Omental fat pad (tissue), 3 donors: ENCODE measurements at regions not wholly inside any gene's neighbourhood (a gene's known extent, or its start where the extent isn't known, plus 50 kb on each side); places are given as distances from the start of the nearest gene placed in this dataset.

Experiments used
- ATAC-seq: fragments of 150-250 bp; one replicate; pipeline ENCODE4 v1.9.1; 2016; ENCODE audit warnings: mild to moderate bottlenecking, moderate library complexity; ENCODE audit not compliant: low FRiP score
- DNase-seq: peaks from one replicate; pipeline ENCODE4 v3.0.0-alpha.2; 2019; ENCODE audit warnings: low spot score
- TF ChIP-seq, protein P1 (sequence below), 3 donors: fragments of 450-650 bp; IDR thresholded peaks; one replicate each; pipeline ENCODE4 v1.5.1; 2016 to 2017; ENCODE audit warnings: antibody characterized with exemption in 3 of 3, mild to moderate bottlenecking in 3 of 3, moderate library complexity in 2 of 3

DNA sequence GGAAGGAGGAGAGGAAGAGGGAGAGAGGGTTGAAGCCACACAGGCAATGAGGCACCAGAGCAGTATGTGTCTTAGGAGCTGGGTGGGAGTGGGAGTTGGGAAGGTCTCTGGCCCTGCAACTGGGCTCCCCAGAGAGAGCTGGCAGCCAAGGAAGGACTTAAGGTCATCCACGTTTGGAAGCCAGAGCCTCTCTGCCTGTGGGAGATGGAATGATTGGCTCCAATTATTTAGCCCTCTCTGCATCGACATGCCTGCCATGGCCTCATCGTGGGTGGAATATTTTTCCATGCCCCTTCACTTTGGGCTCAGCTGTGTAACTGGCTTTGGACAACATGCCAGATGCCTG lies 478.5 kb downstream of the RPS24 start:
- TF ChIP-seq, protein P1, sequence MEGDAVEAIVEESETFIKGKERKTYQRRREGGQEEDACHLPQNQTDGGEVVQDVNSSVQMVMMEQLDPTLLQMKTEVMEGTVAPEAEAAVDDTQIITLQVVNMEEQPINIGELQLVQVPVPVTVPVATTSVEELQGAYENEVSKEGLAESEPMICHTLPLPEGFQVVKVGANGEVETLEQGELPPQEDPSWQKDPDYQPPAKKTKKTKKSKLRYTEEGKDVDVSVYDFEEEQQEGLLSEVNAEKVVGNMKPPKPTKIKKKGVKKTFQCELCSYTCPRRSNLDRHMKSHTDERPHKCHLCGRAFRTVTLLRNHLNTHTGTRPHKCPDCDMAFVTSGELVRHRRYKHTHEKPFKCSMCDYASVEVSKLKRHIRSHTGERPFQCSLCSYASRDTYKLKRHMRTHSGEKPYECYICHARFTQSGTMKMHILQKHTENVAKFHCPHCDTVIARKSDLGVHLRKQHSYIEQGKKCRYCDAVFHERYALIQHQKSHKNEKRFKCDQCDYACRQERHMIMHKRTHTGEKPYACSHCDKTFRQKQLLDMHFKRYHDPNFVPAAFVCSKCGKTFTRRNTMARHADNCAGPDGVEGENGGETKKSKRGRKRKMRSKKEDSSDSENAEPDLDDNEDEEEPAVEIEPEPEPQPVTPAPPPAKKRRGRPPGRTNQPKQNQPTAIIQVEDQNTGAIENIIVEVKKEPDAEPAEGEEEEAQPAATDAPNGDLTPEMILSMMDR (IDR thresholded peaks at IDR 0.05) = no peak
- DNase-seq (no peak), ATAC-seq (no peak)

DNA sequence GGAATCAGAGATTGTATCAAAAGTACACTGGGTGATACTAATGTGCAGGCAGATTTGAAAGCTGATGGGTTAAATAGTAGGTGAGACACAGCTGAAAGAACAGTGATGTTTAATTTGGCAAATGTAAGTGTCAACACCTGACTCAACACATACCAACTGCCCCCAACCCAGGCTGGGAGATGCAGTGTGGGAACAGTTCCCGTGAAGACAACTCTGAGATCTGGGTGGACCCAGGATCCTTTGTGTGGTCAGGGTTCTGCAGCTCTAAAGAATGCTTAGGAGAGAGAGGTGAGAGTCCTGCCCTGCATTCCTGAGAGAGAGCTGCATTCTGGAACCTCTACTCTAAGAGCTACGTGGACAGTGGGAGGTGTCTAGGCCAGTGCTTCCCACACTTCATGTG lies 479.7 kb downstream of the RPS24 start:
- DNase-seq (no peak), ATAC-seq (no peak)
- TF ChIP-seq, protein P1 (IDR thresholded peaks at IDR 0.05) = no peak

DNA sequence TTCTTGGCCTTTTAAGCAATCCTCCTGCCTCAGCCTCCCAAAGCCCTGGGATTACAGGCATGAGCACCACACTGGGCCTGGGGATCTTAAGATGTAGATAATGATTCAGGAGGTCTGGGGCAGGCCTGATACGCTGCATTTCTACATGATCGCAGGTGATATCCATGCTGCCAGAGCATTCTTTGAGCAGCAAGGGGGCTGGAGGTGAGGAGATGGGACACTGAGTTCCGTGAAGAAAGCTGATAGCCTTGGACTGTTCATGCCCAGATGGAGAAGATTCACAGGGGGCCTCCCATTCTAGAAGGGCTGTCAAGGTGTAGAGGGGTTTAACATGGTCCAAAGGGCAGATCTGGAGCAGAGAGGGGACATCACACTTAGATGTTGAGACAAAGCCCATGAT lies 480.3 kb downstream of the RPS24 start:
- TF ChIP-seq, protein P1 (IDR thresholded peaks at IDR 0.05) = no peak
- ATAC-seq (no peak), DNase-seq (no peak)

DNA sequence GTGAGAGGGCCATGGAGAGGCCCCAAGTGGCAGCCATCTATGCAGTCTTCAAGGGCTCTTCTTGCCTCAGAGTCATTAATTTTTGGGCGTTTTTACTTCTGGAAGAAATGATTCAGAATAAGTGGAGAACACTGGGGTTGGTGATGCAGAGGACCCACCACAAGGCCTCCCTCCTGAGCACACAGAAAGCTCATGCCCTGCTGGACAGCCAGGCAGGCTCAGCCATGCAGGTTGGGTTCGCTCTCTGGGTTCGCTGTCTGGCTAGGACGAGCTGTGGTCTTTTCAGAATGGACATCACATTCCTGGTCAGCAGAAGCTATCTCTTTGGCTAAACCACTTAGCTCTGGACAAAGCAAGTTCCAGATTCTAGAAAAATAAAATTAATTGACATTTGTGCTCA lies 480.8 kb downstream of the RPS24 start:
- no peak for ATAC-seq
- no peak for DNase-seq
- TF ChIP-seq, protein P1 (IDR thresholded peaks at IDR 0.05) = no peak

DNA sequence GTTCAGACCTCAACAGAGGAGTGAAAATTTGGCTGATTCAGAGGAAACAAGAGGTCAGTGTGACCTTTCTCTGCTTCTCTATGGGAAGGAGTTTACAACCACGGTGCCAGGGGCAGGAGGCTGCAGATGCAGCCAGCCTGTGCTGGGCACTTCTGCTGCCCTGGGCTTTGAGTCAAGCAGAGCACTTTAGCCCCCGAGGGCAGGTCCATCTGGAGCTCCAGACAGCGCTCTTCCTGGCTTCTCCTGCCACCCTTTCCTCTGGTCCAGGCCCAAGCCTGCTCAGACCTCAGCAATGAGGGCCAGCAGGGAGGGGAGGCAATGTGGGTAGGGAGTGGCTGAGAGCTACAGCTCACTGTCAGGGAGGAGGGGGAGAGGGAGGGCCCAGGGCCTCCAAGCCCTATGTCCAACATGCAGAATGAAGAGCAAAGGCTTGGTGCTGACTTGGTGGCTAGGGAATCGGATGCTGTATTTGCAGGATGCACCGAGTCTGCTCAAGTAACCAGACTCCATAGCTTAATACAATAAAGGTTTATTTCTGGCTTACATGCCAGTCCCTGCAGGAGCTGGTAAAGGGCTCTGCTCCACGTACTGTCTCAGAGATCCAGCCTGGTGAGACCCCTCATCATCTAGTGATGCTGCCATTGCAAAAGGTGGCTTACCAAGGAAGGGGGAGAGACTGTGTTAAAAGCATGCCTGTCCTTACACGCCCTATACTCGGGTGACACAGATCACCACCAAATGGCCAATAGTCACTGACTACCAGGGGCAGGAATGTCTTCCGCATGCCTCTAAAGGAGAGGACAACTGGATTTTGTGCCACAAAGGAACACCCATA lies 481.6 kb downstream of the RPS24 start:
- DNase-seq (no peak), ATAC-seq (peak; percentile 6)
- TF ChIP-seq, protein P1 (IDR thresholded peaks at IDR 0.05) = no peak

DNA sequence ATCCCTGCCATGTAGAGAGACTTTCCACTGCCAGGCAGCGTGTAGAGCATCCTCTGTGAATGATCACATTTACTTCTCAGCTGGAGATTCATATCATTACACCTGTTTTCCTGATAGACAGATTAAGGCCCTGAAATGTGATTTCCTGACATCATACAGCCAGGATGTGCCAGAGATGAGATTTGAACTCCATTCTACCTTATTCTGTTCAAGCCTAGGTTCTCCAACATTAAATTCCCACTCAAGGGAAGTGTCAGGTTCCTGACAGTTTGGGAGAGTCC lies 482.1 kb downstream of the RPS24 start:
- DNase-seq (no peak), ATAC-seq (no peak)
- TF ChIP-seq, protein P1 (IDR thresholded peaks at IDR 0.05) = no peak

DNA sequence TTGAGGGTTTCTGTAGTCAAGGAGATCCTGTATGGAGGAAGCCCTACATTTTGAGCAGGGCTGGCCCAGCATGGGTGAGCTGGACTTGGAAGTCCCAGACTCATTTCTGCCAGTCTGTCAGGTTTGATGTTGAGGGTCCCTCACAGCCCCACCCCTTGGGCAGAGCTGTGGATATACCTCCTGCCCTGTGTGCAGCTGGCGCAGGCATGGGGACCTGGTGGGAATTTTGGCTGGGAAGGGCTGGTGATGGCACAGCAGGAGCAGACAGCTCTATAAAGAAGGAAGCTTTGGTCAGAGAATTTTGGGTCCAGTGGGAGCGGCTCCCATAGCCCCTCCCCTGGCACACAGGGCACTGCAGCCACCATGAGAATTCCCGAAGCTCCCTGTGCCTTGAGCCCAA lies 482.6 kb downstream of the RPS24 start:
- TF ChIP-seq, protein P1 (IDR thresholded peaks at IDR 0.05) = no peak
- DNase-seq (no peak), ATAC-seq (no peak)
